NCI-H226 (cell line): ENCODE measurements at regions not wholly inside any gene's neighbourhood (a gene's known extent, or its start where the extent isn't known, plus 50 kb on each side); places are given as distances from the start of the nearest gene placed in this dataset.

Experiments used
- DNase-seq: peaks from one replicate; pipeline ENCODE4 v3.0.0-alpha.2; 2015

- no peak for DNase-seq
These were observed 180.5 kb upstream of the DMAC1 start for GRCh38 chr9:7980041-7980440.

DNA sequence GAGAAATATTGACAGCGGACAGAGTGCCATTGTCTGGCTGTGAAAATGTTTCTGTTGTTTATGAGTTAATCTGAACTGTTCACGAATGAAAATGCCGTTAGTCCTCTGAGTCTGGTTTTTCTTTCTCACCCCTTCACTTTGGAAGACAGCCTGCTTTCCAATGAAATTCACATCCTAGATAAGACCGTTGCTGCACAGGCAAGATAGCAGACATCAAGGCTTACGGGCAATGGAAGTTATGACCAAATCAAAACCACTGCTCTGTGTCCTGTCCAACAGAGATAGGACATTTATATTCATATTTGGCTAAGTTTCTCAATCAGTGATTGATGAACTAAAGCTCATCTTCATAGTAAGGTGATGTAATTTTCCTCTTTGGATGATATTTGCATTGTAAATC, 180.0 kb upstream of the DMAC1 start:
- DNase-seq = no peak

DNA sequence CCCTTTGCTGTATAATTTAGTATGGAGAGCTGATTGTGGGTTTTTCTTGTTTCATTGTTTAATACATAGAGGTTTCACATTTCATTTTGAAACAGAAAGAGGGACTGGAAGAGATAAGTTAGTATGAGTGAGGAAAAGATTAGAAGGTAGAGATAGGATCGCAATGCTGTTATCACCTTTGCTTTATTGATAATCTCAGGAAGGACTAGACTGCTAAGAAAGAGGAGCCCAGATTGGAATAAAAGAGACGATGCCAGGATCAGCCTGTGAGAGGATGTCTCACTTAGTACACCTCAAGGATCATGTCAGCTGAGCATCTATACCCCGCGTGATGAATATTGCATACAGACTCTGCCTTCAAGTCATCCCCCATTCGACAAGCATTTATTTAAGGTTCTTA, 178.0 kb upstream of the DMAC1 start:
- DNase-seq = no peak

DNA sequence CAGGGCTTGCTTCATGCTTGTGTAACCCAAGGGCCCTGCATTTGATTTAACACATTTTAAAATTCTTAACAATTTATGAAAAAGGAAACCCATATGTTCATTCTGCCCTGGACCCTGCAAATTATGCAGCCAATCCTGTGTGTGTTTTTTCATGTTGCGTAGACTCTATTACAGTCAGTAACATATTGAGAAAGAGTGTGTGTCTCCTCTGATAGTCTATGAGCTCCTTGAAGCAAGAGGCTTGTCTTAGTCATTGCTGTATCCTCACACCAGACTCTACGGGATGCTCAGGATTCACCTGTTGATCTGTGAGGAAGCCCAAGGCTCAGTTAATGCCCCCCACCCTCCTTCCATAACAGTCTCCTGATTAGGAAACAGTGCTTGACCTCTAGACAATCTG, 177.3 kb upstream of the DMAC1 start:
- no peak for DNase-seq

DNA sequence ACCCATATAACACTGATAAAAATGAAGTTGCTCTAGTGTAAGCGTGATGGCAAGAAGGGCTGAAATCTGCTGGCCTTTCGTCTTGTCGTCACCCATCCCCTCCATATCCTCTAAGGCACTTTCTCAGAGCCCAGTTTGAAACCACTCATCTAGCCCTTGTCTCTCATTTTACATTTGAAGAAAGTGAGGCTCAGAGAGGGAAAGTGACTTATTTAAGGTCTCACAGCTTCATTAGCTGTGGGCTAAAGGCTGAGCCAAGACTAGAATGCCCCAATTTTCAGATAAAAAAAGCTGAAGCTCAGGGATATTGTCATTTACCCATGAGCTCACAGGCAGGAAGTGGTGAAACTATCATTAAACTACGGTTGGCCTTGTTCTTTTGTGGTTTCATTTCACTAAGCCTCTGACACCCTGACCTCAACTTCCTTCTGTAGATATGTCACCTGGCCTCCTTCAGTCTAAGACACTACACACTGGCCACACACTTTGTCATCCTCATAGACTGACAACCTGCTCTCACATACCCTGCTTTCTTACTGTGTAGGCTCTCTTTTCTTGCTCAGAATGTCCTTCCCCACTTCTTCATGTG, 176.7 kb upstream of the DMAC1 start:
- DNase-seq = no peak

GRCh38 chr9:7975336-7975735, 175.8 kb upstream of the DMAC1 start:
- DNase-seq = no peak

DNA sequence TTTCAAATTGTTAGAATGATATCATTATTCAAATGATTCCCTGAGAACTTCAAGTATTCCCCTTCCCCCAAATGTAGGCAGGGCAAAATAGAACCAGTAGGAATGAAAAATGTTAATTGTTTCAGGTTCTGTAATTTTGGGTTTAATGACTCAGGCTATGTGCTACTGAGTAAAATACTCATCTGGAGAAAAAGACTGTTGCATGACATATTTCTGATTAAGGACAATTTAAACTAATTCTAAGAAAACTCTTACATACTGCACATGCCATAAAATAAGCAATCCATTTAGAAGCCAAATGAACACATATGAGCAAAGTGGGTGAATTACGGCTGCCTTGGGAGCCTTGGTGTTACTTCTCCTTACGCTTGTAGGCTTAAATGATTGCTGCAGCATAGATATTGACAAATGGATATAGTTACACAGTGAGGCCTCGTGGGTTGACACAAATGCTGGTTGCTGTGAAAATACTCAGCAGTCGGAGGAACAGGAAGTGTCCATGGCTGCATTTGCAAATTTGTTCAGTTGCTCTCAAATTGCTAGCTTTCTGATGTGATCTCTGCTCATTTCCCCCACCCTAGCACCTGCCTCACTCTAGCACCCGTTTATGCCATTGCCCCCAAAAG, 174.9 kb upstream of the DMAC1 start:
- no peak for DNase-seq

GRCh38 chr9:7973123-7973522, 173.5 kb upstream of the DMAC1 start:
- no peak for DNase-seq

DNA sequence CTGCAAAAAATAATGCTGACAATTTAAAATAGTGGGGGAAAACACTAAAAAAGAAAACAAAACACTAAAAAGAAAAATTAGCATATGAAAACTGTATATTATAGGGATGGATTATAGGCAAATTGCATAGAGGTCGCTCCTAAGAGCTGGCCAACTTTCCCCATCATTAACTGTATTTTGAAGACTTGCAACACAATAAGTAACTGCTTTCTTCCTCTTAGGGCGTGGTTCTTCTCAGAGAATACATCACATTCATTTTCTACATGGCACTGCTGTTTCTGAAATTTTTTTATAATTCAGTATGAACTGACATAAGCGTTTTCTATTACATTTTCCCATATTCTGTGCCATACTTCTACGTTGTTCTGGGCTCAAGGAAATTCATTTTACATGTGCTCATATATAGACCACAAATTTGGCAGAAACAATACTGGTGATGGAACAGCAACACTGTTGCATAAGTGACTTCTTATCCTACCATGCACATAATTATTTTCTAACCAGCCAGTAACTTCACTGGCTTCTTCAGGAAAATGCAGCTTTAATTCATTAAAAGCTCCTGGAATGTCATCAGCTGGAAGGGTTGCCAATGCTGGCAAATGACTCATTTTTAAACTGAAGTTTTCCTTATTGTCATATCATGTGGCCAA, 171.2 kb upstream of the DMAC1 start:
- DNase-seq = no peak

- no peak for DNase-seq
These were observed 169.1 kb upstream of the DMAC1 start for GRCh38 chr9:7968687-7969086.

DNA sequence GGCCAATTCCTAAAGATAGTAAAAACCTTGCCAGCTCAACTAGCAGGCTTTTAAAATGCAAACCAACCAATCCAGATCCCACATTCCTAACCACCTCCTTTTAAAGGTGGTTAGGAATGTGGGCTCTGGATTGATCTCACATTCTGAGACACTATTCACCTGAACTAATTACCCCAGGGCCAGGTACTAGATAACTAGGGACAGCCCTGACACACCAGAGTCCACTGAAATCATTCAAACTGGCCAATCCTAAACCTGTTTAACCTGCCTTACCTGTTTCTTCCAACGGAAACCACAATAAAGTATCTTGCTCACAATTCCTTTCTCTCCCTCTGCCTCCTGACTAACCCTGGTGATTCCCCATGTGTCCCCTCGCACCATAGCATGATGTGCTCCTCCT, 168.3 kb upstream of the DMAC1 start:
- no peak for DNase-seq

- no peak for DNase-seq
These were observed 167.7 kb upstream of the DMAC1 start for GRCh38 chr9:7967093-7967827.

GRCh38 chr9:7965063-7965462, 165.5 kb upstream of the DMAC1 start:
- DNase-seq = no peak

- no peak for DNase-seq
These were observed 163.4 kb upstream of the DMAC1 start for GRCh38 chr9:7963026-7963425.

DNA sequence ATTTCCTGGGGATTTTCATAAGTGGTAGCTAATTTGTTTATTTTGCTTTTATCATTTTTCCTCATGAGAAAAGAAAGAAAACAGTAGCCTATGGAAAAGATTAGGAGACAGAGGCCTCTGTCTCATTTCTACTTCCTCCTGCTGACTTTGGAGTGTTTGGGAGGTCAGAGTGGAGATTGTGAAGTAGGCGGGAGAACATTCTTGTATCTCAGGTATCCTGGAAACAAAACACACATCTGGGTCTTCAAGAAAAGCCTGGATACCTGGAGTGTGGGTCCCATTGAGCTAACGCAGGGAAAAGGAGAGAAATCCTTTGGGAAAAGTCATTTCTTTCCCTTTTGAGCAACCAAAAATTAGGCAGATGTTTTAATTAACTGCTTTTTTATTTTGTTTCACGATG, 161.5 kb upstream of the DMAC1 start:
- DNase-seq = no peak

DNA sequence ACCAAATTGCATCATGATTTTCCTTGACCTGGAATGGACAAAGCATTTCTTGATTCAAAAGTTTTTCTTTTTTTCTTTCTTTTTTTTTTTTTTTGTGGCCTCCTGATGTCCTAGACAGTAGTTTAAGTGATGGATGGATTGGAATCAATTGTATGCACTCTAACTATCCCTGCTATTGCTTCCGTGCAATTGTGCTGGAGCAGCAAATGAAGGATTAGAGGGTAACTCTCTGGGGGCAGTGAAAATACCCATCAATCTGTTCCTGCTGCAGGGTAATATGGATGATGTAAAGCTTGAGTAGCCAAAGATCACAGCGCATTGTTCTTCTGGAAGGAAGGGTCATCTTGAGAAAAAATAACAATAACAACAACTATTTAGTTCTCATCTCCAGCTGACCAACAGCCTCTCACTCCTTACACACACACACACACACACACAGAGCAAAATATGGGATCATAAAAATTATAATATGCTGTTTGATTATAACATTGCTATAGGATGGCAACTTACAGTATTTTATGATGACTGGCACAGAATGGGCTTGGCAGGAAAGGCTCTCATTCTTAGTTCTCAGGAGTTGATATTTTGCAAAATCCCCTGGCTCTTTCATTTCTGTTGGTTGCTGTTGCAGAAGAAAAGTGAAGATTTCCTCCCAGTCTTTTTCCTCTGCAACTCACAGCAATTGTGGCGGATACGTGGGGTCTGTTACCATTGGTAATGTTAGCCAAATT, 160.9 kb upstream of the DMAC1 start:
- DNase-seq = no peak

DNA sequence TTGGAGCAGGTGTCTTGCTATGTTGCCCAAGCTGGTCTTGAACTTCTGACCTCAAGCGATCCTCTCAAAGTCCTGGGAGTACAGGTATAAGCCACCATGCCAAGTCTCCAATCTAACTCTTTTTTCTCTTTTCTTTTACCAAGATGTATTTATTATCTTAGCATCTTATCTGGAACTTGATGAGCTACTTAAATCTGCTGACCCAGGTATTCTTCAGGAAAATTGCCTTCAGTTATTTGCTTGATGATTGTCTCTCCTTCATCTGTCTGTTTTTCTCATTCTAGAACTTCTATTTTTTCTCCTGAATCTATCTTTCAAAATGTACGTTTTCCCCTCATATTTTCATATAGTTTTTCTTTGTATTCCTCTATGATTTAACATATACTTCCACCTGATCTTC, 158.2 kb upstream of the DMAC1 start:
- no peak for DNase-seq

GRCh38 chr9:7947577-7947976, 148.0 kb upstream of the DMAC1 start:
- DNase-seq = no peak

- DNase-seq = no peak
These were observed 146.9 kb upstream of the DMAC1 start for GRCh38 chr9:7946458-7946857.

GRCh38 chr9:7944572-7944971, 145.0 kb upstream of the DMAC1 start:
- DNase-seq = no peak

- DNase-seq = no peak
These were observed 138.3 kb upstream of the DMAC1 start for GRCh38 chr9:7937761-7938491.

GRCh38 chr9:7936996-7937395, 137.4 kb upstream of the DMAC1 start:
- no peak for DNase-seq

DNA sequence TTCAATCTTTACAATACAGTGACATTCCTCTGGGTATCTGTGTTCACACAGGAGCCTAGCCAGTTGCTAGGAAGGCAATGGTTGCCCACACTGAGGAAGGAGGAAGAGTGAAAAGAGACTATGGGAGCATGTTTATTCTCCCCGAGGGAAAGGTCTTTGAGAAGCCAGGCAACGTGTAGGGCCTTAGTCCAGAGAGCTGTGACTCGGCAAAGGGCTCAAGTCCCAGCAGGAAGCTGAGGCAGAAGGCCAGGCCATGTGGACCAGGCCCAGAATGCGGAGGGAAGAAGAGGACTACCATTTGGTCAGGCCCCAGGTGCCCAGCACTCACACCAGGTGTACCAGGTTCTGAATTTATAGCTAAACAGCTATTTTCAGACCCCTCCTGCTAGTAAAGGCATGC, 136.6 kb upstream of the DMAC1 start:
- DNase-seq = no peak
